Activated T-cell treated with anti-CD3 and anti-CD28 coated beads for 24 hours (primary cell): ENCODE measurements at regions not wholly inside any gene's neighbourhood (a gene's known extent, or its start where the extent isn't known, plus 50 kb on each side); places are given as distances from the start of the nearest gene placed in this dataset.
"Not testable (repeated sequence)": the region's sequence is repeated elsewhere in the genome, so short reads cannot be mapped to it uniquely, and the experiment has no call there.

ENCODE experiments used
- DNase-seq: peaks from one replicate; pipeline ENCODE4 v3.0.0-alpha.2; 2020; ENCODE audit warnings: low read depth

- no peak for DNase-seq
Measured at GRCh38 chr3:117003501-117003900, 293.9 kb downstream of the TUSC7 start.

- DNase-seq, result no peak
Measured at GRCh38 chr3:117005274-117005673, 295.7 kb downstream of the TUSC7 start.

GRCh38 chr3:117005911-117006522 is 296.4 kb downstream of the TUSC7 start:
- DNase-seq, result no peak

GRCh38 chr3:117010318-117010717 is 300.7 kb downstream of the TUSC7 start:
- DNase-seq, result no peak

- DNase-seq, result no peak
Measured at GRCh38 chr3:117011687-117012250, 302.2 kb downstream of the TUSC7 start.

GRCh38 chr3:117016378-117016777 is 306.8 kb downstream of the TUSC7 start:
- DNase-seq, result no peak

GRCh38 chr3:117017135-117017894 is 307.7 kb downstream of the TUSC7 start:
- no peak for DNase-seq

- DNase-seq, result no peak
Measured at GRCh38 chr3:117018655-117019054, 309.1 kb downstream of the TUSC7 start.

- no peak for DNase-seq
Measured at GRCh38 chr3:117019082-117019713, 309.6 kb downstream of the TUSC7 start.

GRCh38 chr3:117026401-117026800 is 316.8 kb downstream of the TUSC7 start:
- DNase-seq, result no peak

GRCh38 chr3:117035745-117036144 is 326.2 kb downstream of the TUSC7 start:
- DNase-seq, result no peak

- no peak for DNase-seq
Measured at GRCh38 chr3:117036259-117036799, 326.8 kb downstream of the TUSC7 start.

- DNase-seq, result no peak
Measured at GRCh38 chr3:117045143-117045542, 335.6 kb downstream of the TUSC7 start.

GRCh38 chr3:117047951-117048705 is 338.5 kb downstream of the TUSC7 start:
- no peak for DNase-seq

- no peak for DNase-seq
Measured at GRCh38 chr3:117052395-117052794, 342.8 kb downstream of the TUSC7 start.

GRCh38 chr3:117054556-117054955 is 345.0 kb downstream of the TUSC7 start:
- DNase-seq, result no peak

- DNase-seq, result not testable (repeated sequence)
Measured at GRCh38 chr3:117056946-117057345, 347.4 kb downstream of the TUSC7 start.

- no peak for DNase-seq
Measured at GRCh38 chr3:117059067-117059955, 349.7 kb downstream of the TUSC7 start.

GRCh38 chr3:117059956-117060270 is 350.3 kb downstream of the TUSC7 start:
- DNase-seq, result no peak

GRCh38 chr3:117063930-117064329 is 354.4 kb downstream of the TUSC7 start:
- DNase-seq, result no peak

- DNase-seq, result no peak
Measured at GRCh38 chr3:117068301-117068700, 358.7 kb downstream of the TUSC7 start.
